Glomerular visceral epithelial cell (primary cell): ENCODE measurements at regions not wholly inside any gene's neighbourhood (a gene's known extent, or its start where the extent isn't known, plus 50 kb on each side); places are given as distances from the start of the nearest gene placed in this dataset.

Experiments used
- DNase-seq: peaks from one replicate; pipeline ENCODE4 v3.0.0-alpha.2; 2016; ENCODE audit errors: extremely low spot score

- no peak for DNase-seq
These were observed 105.4 kb upstream of the AKIRIN2 start for GRCh38 chr6:87807475-87807874.

- no peak for DNase-seq
These were observed 104.6 kb upstream of the AKIRIN2 start for GRCh38 chr6:87806635-87807034.

DNA sequence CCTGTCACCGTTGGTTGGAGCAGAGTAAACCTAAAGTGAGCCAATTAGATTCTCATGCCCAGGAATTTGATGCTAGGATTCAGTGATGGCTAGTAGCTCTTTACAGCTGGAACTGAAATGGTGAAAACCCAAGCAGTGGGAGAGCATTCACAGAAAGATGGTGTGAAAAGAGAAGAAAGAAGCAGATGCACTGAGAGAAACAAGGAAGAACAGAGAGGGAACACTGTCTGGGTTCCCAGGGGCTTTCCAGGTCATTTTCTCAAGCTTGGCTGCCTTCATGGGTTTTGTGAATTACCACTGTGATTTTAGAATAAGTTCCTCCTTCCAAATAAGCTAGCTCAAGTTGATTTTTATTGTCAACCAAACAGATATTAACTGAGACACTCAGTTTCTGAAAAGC, 104.1 kb upstream of the AKIRIN2 start:
- no peak for DNase-seq

- DNase-seq = no peak
These were observed 101.8 kb upstream of the AKIRIN2 start for GRCh38 chr6:87803791-87804190.

- no peak for DNase-seq
These were observed 97.6 kb upstream of the AKIRIN2 start for GRCh38 chr6:87799651-87800050.

- DNase-seq = no peak
These were observed 96.6 kb upstream of the AKIRIN2 start for GRCh38 chr6:87798393-87799278.

GRCh38 chr6:87794922-87795885, 93.2 kb upstream of the AKIRIN2 start:
- no peak for DNase-seq

DNA sequence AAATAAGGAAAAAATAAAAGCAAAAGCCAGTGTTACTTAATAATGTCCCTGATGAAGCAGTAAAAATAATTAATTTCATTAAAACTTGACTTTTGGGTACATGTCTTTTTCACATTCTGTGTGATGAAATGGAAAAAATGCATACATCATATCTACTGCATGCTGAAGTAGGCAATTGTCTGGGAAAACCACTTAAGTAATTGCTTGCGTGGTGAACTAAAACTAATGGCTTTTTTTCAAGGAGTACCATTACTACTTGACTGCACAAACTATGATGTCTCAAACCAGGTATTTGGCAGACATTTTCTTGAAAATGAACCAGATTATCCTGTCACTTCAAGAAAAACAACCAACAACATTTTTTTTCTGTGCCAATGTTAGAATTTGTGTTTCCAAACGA, 91.3 kb upstream of the AKIRIN2 start:
- no peak for DNase-seq

DNA sequence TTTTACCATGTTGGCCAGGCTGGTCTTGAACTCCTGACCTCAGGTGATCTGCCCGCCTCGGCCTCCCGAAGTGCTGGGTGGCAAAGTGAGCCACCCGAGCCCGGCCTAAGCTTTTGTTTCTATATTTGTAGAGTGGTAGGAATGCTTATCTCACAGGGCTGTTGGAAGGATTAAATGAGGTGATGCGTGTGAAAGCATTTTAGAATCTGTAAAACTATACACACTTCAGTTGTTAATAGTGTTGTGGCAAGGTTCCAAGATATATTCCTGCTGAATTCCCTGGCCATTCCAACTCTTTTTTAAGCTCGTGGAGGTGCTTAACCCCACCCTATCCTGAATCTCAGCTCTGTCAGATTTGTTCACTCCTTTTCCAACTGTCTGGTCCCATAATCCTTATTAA, 89.9 kb upstream of the AKIRIN2 start:
- DNase-seq = no peak

- no peak for DNase-seq
These were observed 89.5 kb upstream of the AKIRIN2 start for GRCh38 chr6:87791485-87791884.

GRCh38 chr6:87791029-87791428, 89.0 kb upstream of the AKIRIN2 start:
- DNase-seq = no peak

DNA sequence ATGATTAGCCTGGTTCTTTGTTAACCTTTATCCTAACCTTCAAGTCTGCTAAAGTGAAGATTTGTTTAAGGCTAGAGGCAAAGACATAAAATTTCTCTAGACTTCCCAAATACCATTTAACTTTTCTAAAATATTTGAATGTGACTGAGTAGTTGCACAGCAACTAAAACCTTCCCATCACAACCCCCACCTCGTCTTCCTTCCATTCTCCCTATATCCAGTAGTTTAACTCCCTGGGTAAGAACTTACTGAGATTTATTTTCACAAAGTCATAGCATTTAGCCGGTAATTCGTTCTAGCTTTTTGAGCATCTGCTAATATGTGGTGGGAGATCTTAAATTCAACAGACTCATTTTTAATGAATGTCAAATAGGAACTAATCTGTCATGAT, 87.9 kb upstream of the AKIRIN2 start:
- DNase-seq = no peak

GRCh38 chr6:87789198-87789899, 87.3 kb upstream of the AKIRIN2 start:
- peak; percentile 51 for DNase-seq

- no peak for DNase-seq
These were observed 86.1 kb upstream of the AKIRIN2 start for GRCh38 chr6:87788141-87788540.

GRCh38 chr6:87785229-87785862, 83.3 kb upstream of the AKIRIN2 start:
- DNase-seq = no peak

GRCh38 chr6:87784690-87785089, 82.7 kb upstream of the AKIRIN2 start:
- DNase-seq = no peak

DNA sequence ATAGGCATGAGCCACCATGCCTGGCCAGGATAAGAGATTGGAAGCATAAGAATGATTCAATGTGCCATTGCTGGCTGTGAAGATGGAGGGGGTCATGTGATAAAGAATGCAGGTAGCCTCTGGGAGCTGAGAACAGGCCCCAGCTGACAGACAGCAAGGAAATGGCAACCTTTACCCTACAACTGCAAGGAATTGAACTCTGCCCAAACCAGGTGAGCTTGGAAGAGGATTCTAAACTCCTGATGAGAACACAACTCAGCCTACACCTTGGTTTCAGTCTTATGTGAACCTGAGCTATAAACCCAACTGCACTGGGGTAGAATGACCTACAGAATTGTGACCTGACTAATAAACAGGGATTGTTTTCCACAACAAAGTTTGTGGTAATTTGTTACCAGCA, 82.0 kb upstream of the AKIRIN2 start:
- no peak for DNase-seq

- no peak for DNase-seq
These were observed 77.5 kb upstream of the AKIRIN2 start for GRCh38 chr6:87779542-87779941.

DNA sequence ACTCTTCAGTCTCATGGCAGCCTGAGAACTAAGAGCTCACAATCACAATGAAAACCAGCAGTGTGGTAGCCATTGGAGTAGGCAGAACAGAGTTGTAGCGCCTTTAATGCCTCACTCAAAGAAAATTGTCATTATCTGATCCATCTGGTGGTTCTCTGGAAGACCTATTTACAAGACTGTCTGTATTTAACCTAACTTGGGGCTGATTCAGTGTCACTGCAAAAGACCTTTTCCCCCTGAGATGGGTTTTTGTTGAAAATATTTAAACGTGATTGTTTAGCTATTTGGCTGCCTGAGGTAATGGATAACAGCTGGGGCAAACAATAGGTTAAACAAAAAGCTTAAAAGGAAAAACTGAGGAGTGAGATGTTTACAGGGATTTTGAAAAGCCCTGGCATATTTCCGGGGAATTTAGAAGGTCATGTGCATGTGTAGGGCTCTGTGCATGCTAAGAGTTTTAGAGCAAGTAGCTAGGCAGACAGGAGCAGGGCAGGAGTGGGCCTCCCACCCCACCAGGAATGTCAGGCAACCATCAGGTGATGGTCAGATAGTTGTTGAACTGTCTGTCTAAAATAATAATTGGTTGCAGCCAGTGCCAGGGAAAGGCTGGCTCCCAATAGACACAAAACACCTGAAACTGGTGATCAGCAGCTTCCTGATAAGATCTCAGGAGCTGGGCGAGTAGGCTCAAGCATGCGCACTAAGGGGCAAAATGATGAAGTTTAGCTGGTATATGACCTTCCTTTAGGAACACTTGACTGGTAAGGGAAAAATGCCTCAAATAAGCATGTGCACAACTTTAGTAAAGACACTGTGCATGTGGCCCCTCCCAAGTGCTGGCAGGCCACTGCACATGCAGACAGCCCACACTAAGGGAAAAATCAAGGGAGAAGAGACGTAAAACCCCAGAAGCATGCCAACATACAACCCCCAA, 70.8 kb upstream of the AKIRIN2 start:
- DNase-seq = no peak

- DNase-seq = no peak
These were observed 65.4 kb upstream of the AKIRIN2 start for GRCh38 chr6:87767478-87767877.
